Liver (tissue), 8 donors: ENCODE measurements at regions not wholly inside any gene's neighbourhood (a gene's known extent, or its start where the extent isn't known, plus 50 kb on each side); places are given as distances from the start of the nearest gene placed in this dataset.

Source experiments
- DNase-seq: peaks from one replicate; pipeline ENCODE4 v3.0.0-alpha.2; 2017; ENCODE audit warnings: low spot score
- H3K27ac ChIP-seq, 2 donors: one replicate each; pipeline ENCODE4 v1.7.0; 2013; ENCODE audit warnings: inconsistent platforms in 2 of 2, low read length in 2 of 2, control low read depth in 1 of 2, low read depth in 1 of 2, mild to moderate bottlenecking in 1 of 2
- H3K27me3 ChIP-seq, 4 donors: one replicate each; pipeline versions ENCODE4 v1.6.1 to v1.7.0; 2013; ENCODE audit warnings: low read length in 3 of 4, inconsistent platforms in 1 of 4, mild to moderate bottlenecking in 1 of 4, moderate library complexity in 1 of 4; ENCODE audit not compliant: control insufficient read depth in 4 of 4, insufficient read depth in 4 of 4
- H3K36me3 ChIP-seq, 4 donors: one replicate each; pipeline versions ENCODE4 v1.6.1 to v1.7.0; 2013; ENCODE audit warnings: low read length in 3 of 4, mild to moderate bottlenecking in 3 of 4, low read depth in 1 of 4, moderate library complexity in 1 of 4; ENCODE audit not compliant: control insufficient read depth in 4 of 4, insufficient read depth in 3 of 4
- H3K4me1 ChIP-seq, 4 donors: one replicate each; pipeline versions ENCODE4 v1.6.1 to v1.7.0; 2013; ENCODE audit warnings: low read length in 3 of 4, mild to moderate bottlenecking in 3 of 4, moderate library complexity in 1 of 4; ENCODE audit not compliant: control insufficient read depth in 4 of 4, insufficient read depth in 4 of 4
- H3K4me3 ChIP-seq, 3 donors: one replicate each; pipeline versions ENCODE4 v1.6.1 to v1.7.0; 2013; ENCODE audit warnings: low read length in 3 of 3, control low read depth in 1 of 3, low read depth in 1 of 3, mild to moderate bottlenecking in 1 of 3
- H3K9ac ChIP-seq, 2 donors: one replicate each; pipeline ENCODE4 v1.7.0; 2013; ENCODE audit warnings: low read length in 2 of 2, mild to moderate bottlenecking in 2 of 2, moderate library complexity in 2 of 2, control low read depth in 1 of 2, low read depth in 1 of 2
- H3K9me3 ChIP-seq, 4 donors: one replicate each; pipeline versions ENCODE4 v1.6.1 to v1.7.0; 2013; ENCODE audit warnings: low read length in 3 of 4; ENCODE audit not compliant: control insufficient read depth in 4 of 4
- EGR1 ChIP-seq, 2 donors: IDR thresholded peaks; 2 replicates each; pipeline ENCODE4 v1.6.1; 2016 to 2018; ENCODE audit warnings: antibody characterized with exemption in 2 of 2, low read depth in 2 of 2
- FOXA1 ChIP-seq: IDR thresholded peaks from 2 replicates; pipeline ENCODE4 v1.6.1; 2016; ENCODE audit warnings: antibody characterized with exemption
- FOXA2 ChIP-seq: IDR thresholded peaks from 2 replicates; pipeline ENCODE4 v1.6.1; 2016; ENCODE audit warnings: antibody characterized with exemption
- GABPA ChIP-seq, 2 donors: IDR thresholded peaks in 1 of 2; conservative IDR thresholded peaks in 1 of 2; 2 replicates each; pipeline ENCODE4 v1.6.1; 2016; ENCODE audit warnings: antibody characterized with exemption in 2 of 2, mild to moderate bottlenecking in 1 of 2, moderate library complexity in 1 of 2
- HNF4A ChIP-seq, 2 donors: conservative IDR thresholded peaks; 2 replicates each; pipeline ENCODE4 v1.6.1; 2016; ENCODE audit warnings: antibody characterized with exemption in 2 of 2, mild to moderate bottlenecking in 2 of 2
- HNF4G ChIP-seq: IDR thresholded peaks from 2 replicates; pipeline ENCODE4 v1.6.1; 2016; ENCODE audit warnings: antibody characterized with exemption
- JUND ChIP-seq, 2 donors: IDR thresholded peaks; 2 replicates each; pipeline ENCODE4 v1.6.1; 2016; ENCODE audit warnings: antibody characterized with exemption in 2 of 2
- NR2F2 ChIP-seq: IDR thresholded peaks from 2 replicates; pipeline ENCODE4 v1.6.1; 2016; ENCODE audit warnings: antibody characterized with exemption
- RAD21 ChIP-seq, 2 donors: IDR thresholded peaks; 2 replicates each; pipeline ENCODE4 v1.6.1; 2016; ENCODE audit warnings: antibody characterized with exemption in 2 of 2, mild to moderate bottlenecking in 2 of 2
- RXRA ChIP-seq, 2 donors: IDR thresholded peaks; 2 replicates each; pipeline ENCODE4 v1.6.1; 2017 to 2018; ENCODE audit warnings: antibody characterized with exemption in 2 of 2, mild to moderate bottlenecking in 1 of 2
- SP1 ChIP-seq: IDR thresholded peaks from 2 replicates; pipeline ENCODE4 v1.6.1; 2018; ENCODE audit warnings: antibody characterized with exemption, mild to moderate bottlenecking
- TAF1 ChIP-seq: conservative IDR thresholded peaks from 2 replicates; pipeline ENCODE4 v1.6.1; 2016; ENCODE audit warnings: antibody characterized with exemption, mild to moderate bottlenecking
- YY1 ChIP-seq: IDR thresholded peaks from 2 replicates; pipeline ENCODE4 v1.6.1; 2016; ENCODE audit warnings: antibody characterized with exemption, mild to moderate bottlenecking
- WGBS: extraction: QIAGEN DNeasy Blood & Tissue Kit; methylation state at CpG from one replicate; pipeline ENCODE4 v1.1.7; 2013; 5-methylcytosine and 5-hydroxymethylcytosine counted together
- TF ChIP-seq, protein P1 (sequence below): fragments of 150-350 bp; IDR thresholded peaks from 2 replicates; pipeline ENCODE4 v1.5.1; 2017; ENCODE audit warnings: improper control_type of control experiment, low read depth, low read length; ENCODE audit not compliant: missing input control
- TF ChIP-seq, protein P2 (sequence below): IDR thresholded peaks from 2 replicates; pipeline ENCODE4 v1.6.1; 2016; ENCODE audit warnings: antibody characterized with exemption
- TF ChIP-seq, protein P3 (sequence below): IDR thresholded peaks from 2 replicates; pipeline ENCODE4 v1.6.1; 2016; ENCODE audit warnings: antibody characterized with exemption, mild to moderate bottlenecking
- TF ChIP-seq, protein P4 (sequence below): IDR thresholded peaks from 2 replicates; pipeline ENCODE4 v1.6.1; 2016; ENCODE audit warnings: antibody characterized with exemption
- TF ChIP-seq, protein P5 (sequence below): IDR thresholded peaks from 2 replicates; pipeline ENCODE4 v1.6.1; 2016; ENCODE audit warnings: antibody characterized with exemption
- donor health status: healthy.
- donor health status: healthy.
- donor health status: healthy.
- donor health status: healthy.
- donor health status: healthy.

DNA sequence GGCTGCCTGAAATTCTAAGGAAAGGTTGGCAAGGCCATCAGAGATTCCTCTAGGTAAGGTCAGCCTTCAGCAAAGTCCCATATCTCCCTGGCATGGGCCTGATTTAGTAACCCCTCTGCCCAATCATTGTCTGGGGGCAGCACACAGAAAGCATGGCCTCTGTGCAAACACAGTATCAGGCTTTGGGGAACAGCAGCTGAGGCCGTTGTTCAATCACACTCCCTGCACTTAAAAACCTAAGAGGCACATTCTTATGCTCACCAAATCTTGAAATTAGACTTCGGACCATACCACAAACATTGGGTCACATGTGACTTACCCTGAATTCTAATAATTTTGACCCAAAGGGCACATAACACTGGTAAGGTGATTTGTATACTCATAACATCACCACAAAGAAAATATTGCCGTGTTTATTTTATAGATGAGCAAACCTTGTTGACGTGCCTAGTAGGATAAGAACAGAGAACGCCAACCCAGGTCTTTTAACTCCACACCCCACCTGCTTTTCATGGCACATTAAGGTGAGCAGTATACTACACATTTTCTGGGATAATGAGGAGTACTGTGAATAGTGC, 212.7 kb downstream of the HNMT start (continued):
- TF ChIP-seq, protein P1, sequence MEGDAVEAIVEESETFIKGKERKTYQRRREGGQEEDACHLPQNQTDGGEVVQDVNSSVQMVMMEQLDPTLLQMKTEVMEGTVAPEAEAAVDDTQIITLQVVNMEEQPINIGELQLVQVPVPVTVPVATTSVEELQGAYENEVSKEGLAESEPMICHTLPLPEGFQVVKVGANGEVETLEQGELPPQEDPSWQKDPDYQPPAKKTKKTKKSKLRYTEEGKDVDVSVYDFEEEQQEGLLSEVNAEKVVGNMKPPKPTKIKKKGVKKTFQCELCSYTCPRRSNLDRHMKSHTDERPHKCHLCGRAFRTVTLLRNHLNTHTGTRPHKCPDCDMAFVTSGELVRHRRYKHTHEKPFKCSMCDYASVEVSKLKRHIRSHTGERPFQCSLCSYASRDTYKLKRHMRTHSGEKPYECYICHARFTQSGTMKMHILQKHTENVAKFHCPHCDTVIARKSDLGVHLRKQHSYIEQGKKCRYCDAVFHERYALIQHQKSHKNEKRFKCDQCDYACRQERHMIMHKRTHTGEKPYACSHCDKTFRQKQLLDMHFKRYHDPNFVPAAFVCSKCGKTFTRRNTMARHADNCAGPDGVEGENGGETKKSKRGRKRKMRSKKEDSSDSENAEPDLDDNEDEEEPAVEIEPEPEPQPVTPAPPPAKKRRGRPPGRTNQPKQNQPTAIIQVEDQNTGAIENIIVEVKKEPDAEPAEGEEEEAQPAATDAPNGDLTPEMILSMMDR, result no peak
- TF ChIP-seq SP1 (no peak), HNF4G (no peak), GABPA (IDR thresholded peaks at IDR 0.05 in 1 of 2, conservative IDR thresholded peaks at IDR 0.05 in 1 of 2) (no peak)
- TF ChIP-seq, protein P2, sequence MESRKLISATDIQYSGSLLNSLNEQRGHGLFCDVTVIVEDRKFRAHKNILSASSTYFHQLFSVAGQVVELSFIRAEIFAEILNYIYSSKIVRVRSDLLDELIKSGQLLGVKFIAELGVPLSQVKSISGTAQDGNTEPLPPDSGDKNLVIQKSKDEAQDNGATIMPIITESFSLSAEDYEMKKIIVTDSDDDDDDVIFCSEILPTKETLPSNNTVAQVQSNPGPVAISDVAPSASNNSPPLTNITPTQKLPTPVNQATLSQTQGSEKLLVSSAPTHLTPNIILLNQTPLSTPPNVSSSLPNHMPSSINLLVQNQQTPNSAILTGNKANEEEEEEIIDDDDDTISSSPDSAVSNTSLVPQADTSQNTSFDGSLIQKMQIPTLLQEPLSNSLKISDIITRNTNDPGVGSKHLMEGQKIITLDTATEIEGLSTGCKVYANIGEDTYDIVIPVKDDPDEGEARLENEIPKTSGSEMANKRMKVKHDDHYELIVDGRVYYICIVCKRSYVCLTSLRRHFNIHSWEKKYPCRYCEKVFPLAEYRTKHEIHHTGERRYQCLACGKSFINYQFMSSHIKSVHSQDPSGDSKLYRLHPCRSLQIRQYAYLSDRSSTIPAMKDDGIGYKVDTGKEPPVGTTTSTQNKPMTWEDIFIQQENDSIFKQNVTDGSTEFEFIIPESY, result no peak

DNA sequence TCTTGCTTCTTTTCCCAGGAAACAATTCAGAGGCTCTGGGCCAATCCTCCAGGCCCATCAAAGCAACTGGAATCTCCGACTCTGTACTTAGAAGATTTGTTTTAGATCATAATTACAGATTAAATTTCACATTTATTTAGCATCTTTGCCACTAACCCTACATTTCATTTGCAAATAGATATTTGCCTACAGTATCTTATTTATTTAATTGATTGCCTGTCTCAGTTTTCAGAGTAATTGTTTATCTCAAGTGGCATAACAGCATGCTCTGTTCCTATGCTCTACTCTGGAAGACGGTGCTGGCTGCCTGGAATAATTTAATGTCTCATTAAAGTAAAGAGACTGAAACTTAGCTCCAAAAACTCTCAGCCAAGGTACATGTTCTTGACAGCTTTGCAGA, 213.4 kb downstream of the HNMT start:
- Histone ChIP-seq H3K36me3 (no peaks in the 10 kb centered on the region), H3K27me3 (no peaks in the 10 kb centered on the region), H3K4me3 (no peak overlapping the region), H3K27ac (no peak overlapping the region), H3K9ac (no peak overlapping the region), H3K9me3 (no peaks in the 10 kb centered on the region), H3K4me1 (peaks cover 0 to 2% (median 0%) of the 10 kb centered on the region in 4 donors)
- DNase-seq, result no peak
- WGBS, result 38% methylated on average over 2 of the region's 2 CpGs
- TF ChIP-seq, protein P3, sequence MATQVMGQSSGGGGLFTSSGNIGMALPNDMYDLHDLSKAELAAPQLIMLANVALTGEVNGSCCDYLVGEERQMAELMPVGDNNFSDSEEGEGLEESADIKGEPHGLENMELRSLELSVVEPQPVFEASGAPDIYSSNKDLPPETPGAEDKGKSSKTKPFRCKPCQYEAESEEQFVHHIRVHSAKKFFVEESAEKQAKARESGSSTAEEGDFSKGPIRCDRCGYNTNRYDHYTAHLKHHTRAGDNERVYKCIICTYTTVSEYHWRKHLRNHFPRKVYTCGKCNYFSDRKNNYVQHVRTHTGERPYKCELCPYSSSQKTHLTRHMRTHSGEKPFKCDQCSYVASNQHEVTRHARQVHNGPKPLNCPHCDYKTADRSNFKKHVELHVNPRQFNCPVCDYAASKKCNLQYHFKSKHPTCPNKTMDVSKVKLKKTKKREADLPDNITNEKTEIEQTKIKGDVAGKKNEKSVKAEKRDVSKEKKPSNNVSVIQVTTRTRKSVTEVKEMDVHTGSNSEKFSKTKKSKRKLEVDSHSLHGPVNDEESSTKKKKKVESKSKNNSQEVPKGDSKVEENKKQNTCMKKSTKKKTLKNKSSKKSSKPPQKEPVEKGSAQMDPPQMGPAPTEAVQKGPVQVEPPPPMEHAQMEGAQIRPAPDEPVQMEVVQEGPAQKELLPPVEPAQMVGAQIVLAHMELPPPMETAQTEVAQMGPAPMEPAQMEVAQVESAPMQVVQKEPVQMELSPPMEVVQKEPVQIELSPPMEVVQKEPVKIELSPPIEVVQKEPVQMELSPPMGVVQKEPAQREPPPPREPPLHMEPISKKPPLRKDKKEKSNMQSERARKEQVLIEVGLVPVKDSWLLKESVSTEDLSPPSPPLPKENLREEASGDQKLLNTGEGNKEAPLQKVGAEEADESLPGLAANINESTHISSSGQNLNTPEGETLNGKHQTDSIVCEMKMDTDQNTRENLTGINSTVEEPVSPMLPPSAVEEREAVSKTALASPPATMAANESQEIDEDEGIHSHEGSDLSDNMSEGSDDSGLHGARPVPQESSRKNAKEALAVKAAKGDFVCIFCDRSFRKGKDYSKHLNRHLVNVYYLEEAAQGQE, result no peak
- TF ChIP-seq HNF4A (conservative IDR thresholded peaks at IDR 0.05), result no peak
- TF ChIP-seq, protein P4, sequence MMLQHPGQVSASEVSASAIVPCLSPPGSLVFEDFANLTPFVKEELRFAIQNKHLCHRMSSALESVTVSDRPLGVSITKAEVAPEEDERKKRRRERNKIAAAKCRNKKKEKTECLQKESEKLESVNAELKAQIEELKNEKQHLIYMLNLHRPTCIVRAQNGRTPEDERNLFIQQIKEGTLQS, result no peak
- TF ChIP-seq HNF4G, result no peak
- TF ChIP-seq RXRA (IDR thresholded peaks at IDR 0.05), result no peak
- TF ChIP-seq, protein P2, result no peak
- TF ChIP-seq GABPA (IDR thresholded peaks at IDR 0.05 in 1 of 2, conservative IDR thresholded peaks at IDR 0.05 in 1 of 2), result no peak
- no peak for TF ChIP-seq NR2F2
- TF ChIP-seq JUND (IDR thresholded peaks at IDR 0.05), result no peak
- TF ChIP-seq YY1, result no peak
- TF ChIP-seq SP1, result no peak
- TF ChIP-seq, protein P1, result no peak
- TF ChIP-seq FOXA1, result no peak
- no peak for TF ChIP-seq FOXA2
- no peak for TF ChIP-seq TAF1
- no peak for TF ChIP-seq EGR1 (IDR thresholded peaks at IDR 0.05; ENCODE audit: low read depth in 2 of 2)
- no peak for TF ChIP-seq RAD21 (IDR thresholded peaks at IDR 0.05)
- TF ChIP-seq, protein P5, sequence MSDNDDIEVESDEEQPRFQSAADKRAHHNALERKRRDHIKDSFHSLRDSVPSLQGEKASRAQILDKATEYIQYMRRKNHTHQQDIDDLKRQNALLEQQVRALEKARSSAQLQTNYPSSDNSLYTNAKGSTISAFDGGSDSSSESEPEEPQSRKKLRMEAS, result no peak
